GM19455 (cell line): ENCODE measurements at regions not wholly inside any gene's neighbourhood (a gene's known extent, or its start where the extent isn't known, plus 50 kb on each side); places are given as distances from the start of the nearest gene placed in this dataset.

Experiments
- ATAC-seq: cut with Tn5 transposase; IDR thresholded peaks from one replicate; pipeline ENCODE4 v1.9.1; 2021; ENCODE audit not compliant: unreplicated experiment

- ATAC-seq: no peak
These were observed 168.8 kb upstream of the NRIP1 start for GRCh38 chr21:15233611-15234010.

GRCh38 chr21:15236111-15236510 lies 171.3 kb upstream of the NRIP1 start:
- no peak for ATAC-seq

DNA sequence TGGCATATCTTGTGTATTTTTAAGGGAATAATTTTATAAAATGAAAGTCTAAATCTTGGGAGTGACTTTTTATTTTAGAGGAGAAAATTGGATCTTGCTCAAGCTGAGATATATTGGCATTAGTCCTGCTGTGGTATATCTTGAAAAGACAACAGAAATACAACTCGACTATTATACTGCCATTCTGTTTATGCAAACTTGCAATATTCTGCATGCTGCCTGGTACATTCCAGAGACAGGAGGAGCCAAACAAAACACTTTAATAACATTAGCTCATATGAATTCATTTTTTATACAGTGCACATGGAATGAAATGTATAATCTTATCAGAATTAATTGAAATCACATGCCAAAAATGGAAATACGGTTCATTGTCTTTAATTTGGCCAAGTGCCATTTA lies 176.0 kb upstream of the NRIP1 start:
- ATAC-seq: no peak

DNA sequence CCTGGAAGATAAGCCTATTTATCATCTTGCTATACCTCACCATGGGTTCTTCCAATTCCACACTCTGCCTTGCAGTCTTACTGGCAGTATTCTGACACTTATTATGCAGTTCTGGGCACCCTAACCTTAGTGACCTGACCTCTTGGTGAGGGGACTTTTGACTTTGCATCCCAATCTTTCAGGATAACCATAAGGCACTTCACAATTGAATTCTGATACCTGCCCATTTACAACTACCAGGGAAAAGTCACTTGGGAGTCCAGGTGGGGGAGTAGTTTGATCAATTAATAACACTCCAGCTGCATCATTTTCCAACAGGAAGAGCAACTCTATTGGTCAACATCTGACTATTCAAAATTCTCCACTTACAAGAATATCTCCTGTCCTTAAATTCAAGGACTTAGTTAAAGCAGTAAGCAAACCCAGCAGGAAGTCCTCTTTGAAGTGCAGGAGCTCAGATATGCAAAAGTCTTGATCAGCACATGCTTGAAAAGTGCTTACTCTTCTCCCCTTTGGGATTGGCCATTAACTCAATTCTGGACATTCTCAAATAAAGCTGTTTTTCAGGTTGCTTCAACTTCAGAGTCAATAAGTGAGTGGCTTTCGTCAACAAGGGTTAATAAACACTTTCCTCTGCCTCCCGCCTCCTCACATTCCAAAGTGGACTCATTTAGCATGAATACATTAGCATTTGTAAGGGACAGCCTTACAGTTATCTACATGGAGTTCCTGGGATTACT lies 177.4 kb upstream of the NRIP1 start:
- ATAC-seq: no peak

- ATAC-seq: no peak
These were observed 178.1 kb upstream of the NRIP1 start for GRCh38 chr21:15242906-15243305.

DNA sequence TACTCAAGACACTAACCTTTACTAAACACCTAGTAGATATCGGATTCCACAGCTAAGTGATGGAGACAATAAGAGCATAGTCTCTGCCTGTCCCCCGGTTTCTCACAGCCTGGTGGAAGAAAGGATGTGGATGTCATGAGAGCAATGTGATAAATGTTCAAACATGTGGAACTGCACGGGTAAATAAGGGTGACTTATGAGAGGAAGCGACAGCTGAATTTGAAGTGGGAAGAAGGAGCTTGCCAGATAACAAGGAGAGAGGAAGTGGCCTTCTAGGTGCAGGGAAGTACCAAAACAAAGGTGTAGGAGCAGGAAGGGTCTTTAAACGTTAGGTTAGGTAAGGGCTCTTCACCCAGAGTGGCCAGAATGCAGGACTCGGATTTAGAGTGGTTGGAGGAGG lies 178.6 kb upstream of the NRIP1 start:
- ATAC-seq: no peak

- no peak for ATAC-seq
These were observed 182.8 kb upstream of the NRIP1 start for GRCh38 chr21:15247613-15248012.

DNA sequence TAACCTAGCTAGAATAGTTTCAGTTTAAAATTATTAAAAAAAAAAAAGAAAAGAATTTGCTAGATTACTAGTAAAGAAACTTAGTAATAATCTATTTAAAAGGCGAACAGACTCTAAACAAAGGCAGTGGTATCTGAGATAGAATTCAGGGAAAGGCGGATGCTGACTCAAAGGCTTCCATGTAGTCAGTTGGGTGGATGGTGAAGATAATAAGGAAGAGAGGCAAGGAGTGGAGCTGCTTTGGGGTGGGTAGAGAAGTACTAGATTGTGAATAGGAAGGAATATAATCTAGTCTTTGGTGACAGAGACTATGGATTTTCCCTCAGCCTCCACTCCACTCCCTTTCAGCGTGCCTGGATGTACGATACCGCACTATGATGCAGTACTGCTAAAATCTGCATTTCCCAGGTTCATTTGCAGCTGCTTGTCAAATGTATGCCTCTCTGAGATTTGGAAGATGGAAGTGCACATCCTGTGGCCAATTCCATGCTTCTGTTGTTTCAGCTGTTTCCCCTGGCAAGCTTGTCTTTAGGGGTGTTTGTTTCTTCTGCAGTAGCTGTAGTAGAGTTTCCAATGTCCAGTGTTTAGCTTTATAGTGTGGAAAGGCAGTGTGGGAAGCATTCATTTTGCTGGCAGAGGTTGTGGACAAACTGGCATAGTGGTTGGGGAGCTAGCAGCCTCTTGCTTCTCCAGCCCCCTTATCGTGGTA lies 184.6 kb upstream of the NRIP1 start:
- ATAC-seq: no peak

DNA sequence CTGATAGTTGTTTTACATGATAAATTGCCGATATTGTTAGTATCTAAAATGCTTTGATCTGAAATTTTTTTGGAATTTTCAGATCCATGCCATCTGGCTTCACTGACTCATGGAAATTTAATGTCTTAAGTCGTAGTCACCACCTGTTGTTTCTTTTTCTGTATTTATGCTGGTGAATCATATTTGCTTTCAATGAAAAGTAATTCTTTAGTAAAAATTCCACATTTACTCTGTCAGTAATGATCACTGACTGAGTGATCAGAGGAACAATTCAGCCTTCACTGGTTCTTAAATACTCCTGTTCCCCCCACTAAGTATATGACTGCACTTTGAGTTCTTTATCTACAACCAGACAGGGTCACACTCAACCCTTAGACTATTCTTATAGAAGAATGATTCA lies 185.6 kb upstream of the NRIP1 start:
- no peak for ATAC-seq

GRCh38 chr21:15252431-15252830 lies 187.6 kb upstream of the NRIP1 start:
- ATAC-seq: no peak

- ATAC-seq: no peak
These were observed 189.3 kb upstream of the NRIP1 start for GRCh38 chr21:15254111-15254510.

- no peak for ATAC-seq
These were observed 190.5 kb upstream of the NRIP1 start for GRCh38 chr21:15255261-15255660.

- ATAC-seq: no peak
These were observed 191.0 kb upstream of the NRIP1 start for GRCh38 chr21:15255763-15256162.

GRCh38 chr21:15256996-15257395 lies 192.2 kb upstream of the NRIP1 start:
- no peak for ATAC-seq

GRCh38 chr21:15257646-15258045 lies 192.8 kb upstream of the NRIP1 start:
- ATAC-seq: no peak

- ATAC-seq: no peak
These were observed 195.0 kb upstream of the NRIP1 start for GRCh38 chr21:15259824-15260223.

DNA sequence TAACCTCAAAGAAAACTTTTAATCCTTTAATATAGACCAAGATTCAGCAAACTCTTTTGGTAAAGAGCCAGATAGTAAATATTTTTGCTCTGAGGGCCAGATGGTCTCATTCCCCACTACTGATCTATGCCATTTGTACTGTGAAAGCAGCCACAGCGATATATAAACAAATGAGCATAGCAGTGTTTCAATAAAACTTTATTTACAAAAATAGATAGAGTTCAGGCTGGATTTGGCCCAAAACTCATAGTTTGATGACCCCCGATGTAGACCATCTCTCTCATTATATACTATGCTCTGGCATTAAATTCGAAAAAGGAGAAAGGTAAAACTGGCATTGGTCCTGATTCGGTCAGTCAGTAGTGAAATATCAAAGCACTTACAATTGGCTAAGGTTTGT lies 195.8 kb upstream of the NRIP1 start:
- ATAC-seq: no peak

GRCh38 chr21:15264084-15264665 lies 199.4 kb upstream of the NRIP1 start:
- no peak for ATAC-seq

- ATAC-seq: no peak
These were observed 207.4 kb upstream of the NRIP1 start for GRCh38 chr21:15272171-15272570.

- ATAC-seq: no peak
These were observed 207.8 kb upstream of the NRIP1 start for GRCh38 chr21:15272591-15272990.

- ATAC-seq: no peak
These were observed 208.4 kb upstream of the NRIP1 start for GRCh38 chr21:15273244-15273643.
